ENCODE measurements at regions not wholly inside any gene's neighbourhood (a gene's known extent, or its start where the extent isn't known, plus 50 kb on each side); places are given as distances from the start of the nearest gene placed in this dataset.

DNA sequence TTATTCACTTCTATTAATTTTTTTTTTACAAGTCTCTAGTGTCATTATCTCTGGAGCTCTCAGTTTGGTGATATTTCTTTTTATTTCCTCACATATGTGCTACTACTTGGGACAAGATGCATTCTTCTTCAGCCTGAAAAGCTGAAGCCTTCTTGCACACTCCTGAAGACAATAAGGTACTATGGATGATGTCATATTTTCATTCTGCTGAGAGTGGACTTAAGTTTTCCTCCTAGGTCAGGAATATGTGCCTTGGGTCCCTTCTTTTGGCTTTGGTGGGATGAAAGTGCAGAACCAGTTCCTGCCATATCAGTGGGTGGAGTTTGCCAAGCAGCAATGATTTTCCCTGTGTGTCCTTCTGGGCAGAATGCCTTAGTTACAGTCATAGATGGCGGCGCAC is 188.7 kb upstream of the EYA4 start:
- no peak overlapping the region for H3K27ac Mint-ChIP-seq
- no peak overlapping the region for H3K4me3 Mint-ChIP-seq
- no peaks in the 10 kb centered on the region for H3K27me3 Mint-ChIP-seq
- H3K4me1 Mint-ChIP-seq = no peaks in the 10 kb centered on the region
- ChIA-PET CTCF (no interaction called here), POLR2A (no interaction called here)
- no peaks in the 10 kb centered on the region for H3K36me3 Mint-ChIP-seq (ENCODE audit: low read depth)
- DNase-seq = no peak
- no peaks in the 10 kb centered on the region for H3K9me3 Mint-ChIP-seq

DNA sequence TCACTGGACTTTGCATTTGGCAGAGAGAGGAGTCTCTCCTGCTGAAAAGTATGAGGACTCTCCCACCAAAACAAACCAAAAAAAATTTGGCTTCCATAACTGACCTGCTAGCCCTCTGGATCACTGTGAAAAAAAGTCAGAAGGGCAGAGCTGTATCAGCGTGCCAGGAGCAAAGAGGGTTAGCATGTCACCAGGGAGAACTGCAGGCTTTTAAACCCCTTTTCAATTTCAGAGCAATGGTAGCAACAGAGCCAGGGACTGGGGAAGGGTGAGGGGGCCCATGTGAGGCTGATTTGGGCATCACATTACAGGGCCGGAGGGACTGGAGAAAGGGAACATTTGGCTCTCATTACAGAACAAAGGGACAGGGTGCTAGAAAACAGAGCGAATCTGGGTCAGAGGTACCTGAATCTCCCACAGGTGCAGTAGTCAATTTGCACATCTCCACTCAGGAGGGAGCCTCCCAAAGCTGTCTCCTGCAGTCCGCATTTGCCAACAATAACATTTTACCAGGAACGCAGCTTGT is 185.7 kb upstream of the EYA4 start:
- no peak overlapping the region for H3K27ac Mint-ChIP-seq
- POLR2A ChIA-PET = no interaction called here
- H3K27me3 Mint-ChIP-seq = no peaks in the 10 kb centered on the region
- no peak for DNase-seq
- CTCF ChIA-PET = no interaction called here
- no peak overlapping the region for H3K4me3 Mint-ChIP-seq
- H3K36me3 Mint-ChIP-seq (ENCODE audit: low read depth) = no peaks in the 10 kb centered on the region
- no peaks in the 10 kb centered on the region for H3K9me3 Mint-ChIP-seq
- no peaks in the 10 kb centered on the region for H3K4me1 Mint-ChIP-seq

DNA sequence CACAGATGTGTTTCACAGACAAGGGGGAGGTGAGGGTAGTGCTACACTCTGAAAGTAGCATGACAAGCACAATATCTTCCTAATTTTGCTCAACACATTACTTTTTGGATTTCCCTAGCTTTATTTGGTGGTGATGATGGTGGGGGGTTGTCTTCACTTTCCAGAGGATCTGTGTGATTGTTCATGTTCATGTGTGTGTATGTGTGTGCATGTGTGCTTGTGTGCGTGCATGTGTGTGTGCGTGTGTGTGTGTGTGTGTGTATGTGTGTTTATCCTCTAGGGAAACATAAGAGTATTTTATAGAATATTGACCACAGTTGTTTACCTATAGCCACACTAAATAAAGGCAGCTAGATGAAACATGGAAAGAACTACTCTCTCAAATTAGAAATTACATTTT is 183.8 kb upstream of the EYA4 start:
- no peaks in the 10 kb centered on the region for H3K36me3 Mint-ChIP-seq (ENCODE audit: low read depth)
- H3K27ac Mint-ChIP-seq = no peak overlapping the region
- DNase-seq = no peak
- H3K4me1 Mint-ChIP-seq = no peaks in the 10 kb centered on the region
- no peaks in the 10 kb centered on the region for H3K9me3 Mint-ChIP-seq
- CTCF ChIA-PET = no interaction called here
- H3K27me3 Mint-ChIP-seq = no peaks in the 10 kb centered on the region
- no peak overlapping the region for H3K4me3 Mint-ChIP-seq
- POLR2A ChIA-PET = no interaction called here

DNA sequence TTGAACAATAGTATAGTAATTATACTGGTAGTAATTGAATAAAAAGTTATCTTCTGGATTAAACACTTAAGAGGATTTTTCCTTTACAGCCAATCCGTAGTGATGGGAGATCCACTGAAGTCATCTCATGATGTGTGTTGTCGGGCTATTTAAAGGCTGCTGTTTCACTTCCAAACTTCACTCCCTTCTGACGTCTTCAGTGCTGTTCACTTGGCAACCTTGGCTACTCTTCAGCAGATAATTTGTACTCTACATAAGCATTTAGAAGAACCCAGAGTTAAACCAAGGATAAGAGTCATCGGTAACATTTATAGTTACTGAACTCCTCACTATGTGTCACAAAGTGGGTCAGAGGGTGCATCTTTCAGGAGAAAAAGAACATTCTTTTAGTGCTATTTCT is 179.1 kb upstream of the EYA4 start:
- no peak overlapping the region for H3K27ac Mint-ChIP-seq
- no peaks in the 10 kb centered on the region for H3K9me3 Mint-ChIP-seq
- no peaks in the 10 kb centered on the region for H3K36me3 Mint-ChIP-seq (ENCODE audit: low read depth)
- no peak for DNase-seq
- no peak overlapping the region for H3K4me3 Mint-ChIP-seq
- H3K4me1 Mint-ChIP-seq = no peaks in the 10 kb centered on the region
- H3K27me3 Mint-ChIP-seq = no peaks in the 10 kb centered on the region
- CTCF ChIA-PET = no interaction called here
- POLR2A ChIA-PET = no interaction called here

DNA sequence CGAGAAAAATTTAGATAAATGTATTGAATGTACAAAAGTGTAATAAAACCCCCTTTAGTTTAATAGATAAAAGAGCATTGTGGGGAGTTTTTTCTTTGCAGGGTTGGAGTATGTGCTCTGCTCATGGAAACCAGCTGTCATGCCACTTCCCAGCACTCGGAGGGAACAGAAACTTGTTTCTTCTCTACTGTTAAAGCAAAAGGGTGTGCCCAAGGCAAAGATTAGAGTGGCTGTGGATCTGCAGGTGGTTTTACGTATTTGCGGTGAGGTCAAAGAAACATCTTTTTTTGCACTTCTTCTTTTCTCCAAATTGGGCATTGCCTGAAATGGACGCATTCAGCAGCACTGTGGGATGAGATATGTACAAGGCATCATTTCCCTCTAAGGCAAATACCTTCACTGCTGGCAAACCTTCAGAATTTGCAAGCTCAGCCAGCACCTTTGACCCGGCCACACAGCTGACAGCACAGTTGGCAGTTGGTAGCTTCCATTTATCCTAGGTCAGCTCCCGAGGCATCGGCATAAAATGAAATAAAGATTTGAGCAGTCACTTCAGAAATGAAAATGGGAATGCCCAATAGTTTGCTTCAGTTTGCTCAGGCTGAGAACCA is 178.4 kb upstream of the EYA4 start:
- DNase-seq = no peak
- no peaks in the 10 kb centered on the region for H3K4me1 Mint-ChIP-seq
- CTCF ChIA-PET = no interaction called here
- no peaks in the 10 kb centered on the region for H3K36me3 Mint-ChIP-seq (ENCODE audit: low read depth)
- no peaks in the 10 kb centered on the region for H3K27me3 Mint-ChIP-seq
- no peak overlapping the region for H3K27ac Mint-ChIP-seq
- no peak overlapping the region for H3K4me3 Mint-ChIP-seq
- H3K9me3 Mint-ChIP-seq = no peaks in the 10 kb centered on the region
- POLR2A ChIA-PET = no interaction called here

DNA sequence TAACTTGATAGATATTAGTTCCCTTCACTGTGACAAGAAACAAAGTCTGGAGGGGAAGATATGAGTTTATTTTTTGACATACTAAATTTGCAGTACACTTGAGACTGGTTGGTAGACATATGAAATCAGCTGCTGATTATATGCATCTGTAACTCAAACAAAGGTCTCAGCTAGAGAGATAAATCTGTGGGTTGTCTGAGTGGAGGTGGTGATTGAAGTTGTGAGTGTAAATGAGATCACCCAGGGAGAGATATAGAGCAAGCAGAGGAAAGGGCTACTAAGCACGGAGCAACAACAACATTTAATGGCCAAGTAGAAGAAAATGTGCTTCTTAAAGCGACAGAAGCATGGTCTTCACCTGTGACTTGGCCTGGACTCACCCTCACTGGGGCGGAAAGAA is 173.2 kb upstream of the EYA4 start:
- no peak overlapping the region for H3K27ac Mint-ChIP-seq

DNA sequence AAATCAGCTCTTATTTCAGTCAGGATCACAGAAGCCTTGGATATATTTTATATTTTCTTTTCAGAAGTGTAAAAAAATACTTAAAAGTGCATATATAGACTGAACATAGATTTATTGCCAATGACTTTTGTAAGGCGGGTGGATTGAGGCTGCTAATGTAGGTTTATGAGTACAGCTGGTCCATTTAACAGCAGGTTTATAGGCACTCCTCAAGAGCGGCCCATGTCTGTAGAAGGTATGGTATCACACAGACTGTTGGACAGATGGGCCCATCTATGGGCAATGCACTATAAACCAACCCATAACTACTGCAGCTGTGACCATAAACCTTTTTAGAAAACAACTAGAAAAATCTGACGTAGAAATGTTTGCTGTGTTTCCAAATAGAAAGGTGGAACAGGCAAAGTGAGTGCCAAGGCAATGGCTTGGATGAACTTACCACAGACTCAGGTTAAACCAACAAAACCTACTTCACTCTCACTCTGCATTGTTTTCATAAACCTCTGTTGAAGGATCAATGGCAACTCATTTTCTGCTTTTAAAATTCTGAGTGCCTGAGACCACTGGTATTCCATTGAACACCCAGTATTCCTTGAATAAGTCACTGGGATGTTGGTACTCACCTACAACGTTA is 170.6 kb upstream of the EYA4 start:
- H3K4me3 Mint-ChIP-seq = no peak overlapping the region
- no peaks in the 10 kb centered on the region for H3K36me3 Mint-ChIP-seq (ENCODE audit: low read depth)
- H3K27me3 Mint-ChIP-seq = peaks cover 1% of the 10 kb centered on the region
- ChIA-PET POLR2A (no interaction called here), CTCF (no interaction called here)
- no peak overlapping the region for H3K27ac Mint-ChIP-seq
- H3K9me3 Mint-ChIP-seq = no peaks in the 10 kb centered on the region
- H3K4me1 Mint-ChIP-seq = no peaks in the 10 kb centered on the region
- no peak for DNase-seq

More for the DNA sequence above, 173.2 kb upstream of the EYA4 start:
- no peaks in the 10 kb centered on the region for H3K4me1 Mint-ChIP-seq
- POLR2A ChIA-PET = no interaction called here
- DNase-seq = no peak
- peaks cover 1% of the 10 kb centered on the region for H3K27me3 Mint-ChIP-seq
- no peak overlapping the region for H3K4me3 Mint-ChIP-seq
- no peaks in the 10 kb centered on the region for H3K36me3 Mint-ChIP-seq (ENCODE audit: low read depth)
- CTCF ChIA-PET = no interaction called here
- H3K9me3 Mint-ChIP-seq = no peaks in the 10 kb centered on the region

DNA sequence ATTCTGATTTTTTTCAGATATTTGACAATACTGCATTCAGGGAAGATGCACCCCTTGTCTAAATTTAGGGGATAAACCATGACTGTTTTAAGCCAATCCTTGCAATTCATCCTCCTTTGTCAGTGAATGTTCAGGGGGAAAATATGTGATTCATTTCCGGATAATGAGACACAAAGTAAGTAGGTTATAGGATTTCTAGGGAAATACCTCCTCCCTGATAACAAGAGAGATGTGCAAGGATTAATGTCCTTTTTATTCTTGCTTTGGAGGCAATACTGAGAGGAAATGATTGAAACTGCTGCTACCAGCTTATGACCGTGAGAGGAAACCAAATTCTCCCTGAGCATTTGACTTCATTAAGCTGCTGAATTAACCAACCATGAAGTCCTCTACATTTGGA is 161.3 kb upstream of the EYA4 start:
- CTCF ChIA-PET = interaction anchor here (0.6 kb wide), 1 partner anchor 1511 kb away, joined by 8 read pairs; no protein-coding TSS in a partner anchor
- no peak overlapping the region for H3K4me3 Mint-ChIP-seq
- POLR2A ChIA-PET = no interaction called here

DNA sequence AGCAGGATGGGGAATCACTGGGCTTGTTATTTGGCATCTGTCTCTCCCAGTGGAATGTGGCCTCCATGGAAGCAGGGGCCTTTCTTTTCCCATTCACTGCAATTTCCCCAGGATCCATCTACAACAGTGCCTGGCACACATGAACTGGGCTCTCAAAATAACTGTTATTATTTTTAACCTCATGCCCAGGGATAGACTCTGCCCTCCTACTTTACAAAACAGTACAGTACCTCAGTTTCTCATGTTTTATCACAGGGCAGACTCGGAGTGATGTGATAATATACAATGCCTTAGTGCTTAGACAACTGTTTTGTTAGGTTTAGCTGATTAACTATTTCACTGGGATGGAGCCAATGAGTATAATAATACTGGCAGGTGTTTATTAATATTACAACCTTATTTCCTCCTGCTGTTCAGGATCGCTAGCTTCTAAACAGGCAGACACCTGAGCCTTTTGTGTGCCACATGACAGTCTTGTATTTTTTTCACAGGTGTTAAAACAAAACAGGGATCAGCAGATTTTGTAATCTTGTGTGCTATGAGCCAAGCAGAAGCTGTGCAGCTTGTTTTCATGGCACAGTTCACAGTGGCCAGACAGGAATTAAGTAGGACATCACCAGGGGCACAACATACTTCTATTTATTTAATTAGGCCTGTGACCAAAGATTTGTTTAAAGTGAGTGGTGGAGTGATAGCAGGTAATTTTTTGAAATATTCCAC is 157.7 kb upstream of the EYA4 start:
- Mint-ChIP-seq H3K9me3 (no peaks in the 10 kb centered on the region), H3K4me3 (no peak overlapping the region), H3K36me3 (ENCODE audit: low read depth) (no peaks in the 10 kb centered on the region), H3K4me1 (no peaks in the 10 kb centered on the region), H3K27me3 (no peaks in the 10 kb centered on the region), H3K27ac (no peak overlapping the region)
- ChIA-PET POLR2A (no interaction called here), CTCF (no interaction called here)
- no peak for DNase-seq

More for the DNA sequence above, 161.3 kb upstream of the EYA4 start:
- Mint-ChIP-seq H3K36me3 (ENCODE audit: low read depth) (no peaks in the 10 kb centered on the region), H3K27me3 (no peaks in the 10 kb centered on the region), H3K9me3 (no peaks in the 10 kb centered on the region), H3K27ac (no peak overlapping the region), H3K4me1 (no peaks in the 10 kb centered on the region)
- DNase-seq = no peak

DNA sequence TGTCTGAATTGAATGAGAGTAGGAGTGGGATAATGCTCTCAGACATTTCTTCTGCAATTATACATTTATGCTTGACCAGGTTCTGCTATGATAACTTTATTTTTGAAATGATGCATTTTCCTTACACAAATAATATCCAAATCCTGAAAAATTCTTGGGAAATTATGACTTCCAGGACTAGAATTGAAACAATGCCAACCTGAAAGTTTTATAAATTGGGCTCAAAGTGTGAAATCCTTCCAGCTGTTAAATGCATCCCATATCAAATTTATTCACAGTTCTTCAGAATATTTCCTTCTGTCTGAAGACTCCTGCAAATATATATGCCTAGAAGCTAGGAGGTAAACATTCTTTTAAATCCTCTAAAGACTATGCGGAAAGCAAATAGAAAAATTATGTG is 155.7 kb upstream of the EYA4 start:
- POLR2A ChIA-PET = no interaction called here
- no peak for DNase-seq
- Mint-ChIP-seq H3K9me3 (no peaks in the 10 kb centered on the region), H3K4me1 (no peaks in the 10 kb centered on the region), H3K36me3 (ENCODE audit: low read depth) (no peaks in the 10 kb centered on the region), H3K27ac (no peak overlapping the region), H3K4me3 (no peak overlapping the region), H3K27me3 (no peaks in the 10 kb centered on the region)
- CTCF ChIA-PET = no interaction called here

DNA sequence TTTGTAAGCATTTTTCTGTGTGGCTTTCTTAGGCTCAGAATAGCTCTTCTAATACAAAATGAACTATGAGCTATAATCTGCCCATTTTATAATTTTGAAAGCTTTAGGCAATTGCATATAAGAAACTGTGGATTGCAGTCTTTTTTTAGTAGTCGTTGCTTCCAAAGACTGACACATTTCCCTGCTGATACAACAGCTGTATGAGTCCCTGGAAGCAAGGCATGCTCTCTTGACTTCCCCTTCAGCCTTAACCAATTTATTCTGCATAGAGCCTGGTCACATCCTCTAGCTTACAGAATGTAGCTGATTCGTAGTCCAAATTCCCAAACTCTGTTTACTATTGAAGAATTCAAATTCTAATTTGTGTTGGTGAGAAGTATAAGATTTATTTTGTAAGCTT is 155.3 kb upstream of the EYA4 start:
- no peaks in the 10 kb centered on the region for H3K27me3 Mint-ChIP-seq
- no peaks in the 10 kb centered on the region for H3K4me1 Mint-ChIP-seq
- no peak overlapping the region for H3K27ac Mint-ChIP-seq
- H3K9me3 Mint-ChIP-seq = no peaks in the 10 kb centered on the region
- no peaks in the 10 kb centered on the region for H3K36me3 Mint-ChIP-seq (ENCODE audit: low read depth)
- no peak for DNase-seq
- CTCF ChIA-PET = no interaction called here
- no peak overlapping the region for H3K4me3 Mint-ChIP-seq
- POLR2A ChIA-PET = no interaction called here

DNA sequence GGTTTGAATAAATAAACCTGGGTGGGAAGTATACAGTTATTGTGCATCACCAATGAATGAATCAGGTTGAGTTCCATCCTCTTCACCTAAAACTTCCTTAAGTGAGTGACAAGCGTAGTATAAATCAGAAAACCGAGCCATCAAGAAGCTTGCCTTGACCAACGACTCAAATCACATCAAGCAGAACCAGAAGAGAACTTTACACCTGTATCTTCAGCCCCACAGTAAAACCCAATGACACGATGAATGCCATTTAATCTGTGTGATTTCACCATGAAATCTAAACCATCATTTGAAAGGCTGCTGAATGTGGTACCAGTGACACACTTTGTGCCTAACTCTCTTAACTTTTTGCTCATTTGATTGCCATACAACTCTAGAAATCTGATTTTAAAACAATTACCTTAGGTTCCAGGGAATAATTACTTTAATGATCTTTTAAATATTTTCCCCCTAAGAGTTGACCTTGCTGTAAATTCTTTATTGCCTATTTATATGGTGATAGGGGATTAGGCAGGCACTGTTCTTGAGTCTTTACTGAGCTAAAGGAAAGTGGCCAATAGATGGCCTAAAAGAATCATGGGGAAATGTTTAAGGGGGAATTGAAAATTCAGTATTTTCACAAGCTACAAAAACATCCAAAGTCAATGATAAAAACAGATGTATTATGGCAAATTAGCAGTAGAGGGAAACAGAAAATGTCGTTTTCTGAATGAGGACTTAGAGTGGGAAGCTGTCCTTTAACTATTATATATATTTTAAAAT is 152.0 kb upstream of the EYA4 start:
- Mint-ChIP-seq H3K9me3 (no peaks in the 10 kb centered on the region), H3K36me3 (ENCODE audit: low read depth) (no peaks in the 10 kb centered on the region), H3K4me3 (no peak overlapping the region), H3K27me3 (no peaks in the 10 kb centered on the region), H3K4me1 (no peaks in the 10 kb centered on the region), H3K27ac (no peak overlapping the region)
- DNase-seq = no peak
- CTCF ChIA-PET = no interaction called here
- POLR2A ChIA-PET = no interaction called here

DNA sequence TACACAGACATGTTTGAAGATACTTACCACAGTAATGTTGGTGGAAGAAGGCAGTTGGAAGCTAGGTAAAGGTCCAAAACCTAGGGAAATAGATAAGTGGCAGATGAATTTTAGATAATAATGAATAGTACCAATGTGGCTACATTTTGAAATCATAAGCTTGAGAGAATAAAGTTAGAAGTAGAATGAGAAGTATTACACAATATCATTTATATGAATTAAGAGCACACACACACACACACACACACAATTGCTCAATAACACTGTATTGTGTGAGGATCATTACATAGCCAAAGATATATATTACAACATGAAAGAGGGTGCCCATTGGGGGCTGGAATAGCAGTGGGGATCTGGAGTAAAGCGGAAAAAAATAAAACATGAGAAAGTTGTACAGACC is 149.0 kb upstream of the EYA4 start:
- Mint-ChIP-seq H3K27ac (no peak overlapping the region), H3K9me3 (no peaks in the 10 kb centered on the region), H3K36me3 (ENCODE audit: low read depth) (no peaks in the 10 kb centered on the region), H3K4me3 (no peak overlapping the region), H3K4me1 (no peaks in the 10 kb centered on the region), H3K27me3 (no peaks in the 10 kb centered on the region)
- CTCF ChIA-PET = no interaction called here
- POLR2A ChIA-PET = no interaction called here
- no peak for DNase-seq
